ENCODE measurements at regions not wholly inside any gene's neighbourhood (a gene's known extent, or its start where the extent isn't known, plus 50 kb on each side); places are given as distances from the start of the nearest gene placed in this dataset.

DNA sequence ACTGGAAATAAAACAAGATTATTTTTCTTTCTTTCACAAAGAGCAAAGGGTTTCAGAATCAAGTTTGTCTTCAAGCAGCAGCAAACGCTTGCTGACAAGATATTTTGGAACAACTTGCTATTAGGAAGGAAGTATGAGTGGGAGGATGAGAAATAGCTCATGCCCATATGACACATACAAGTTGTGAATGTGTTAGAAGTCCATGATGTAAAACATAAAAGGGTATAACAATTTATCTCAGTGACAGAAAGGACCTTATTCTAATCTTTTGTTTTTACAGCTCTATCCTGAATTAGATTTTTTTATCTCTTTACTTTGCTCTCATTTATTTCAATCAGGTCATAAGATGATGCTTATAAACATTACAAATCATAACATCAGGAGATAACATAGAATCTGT, 516.6 kb upstream of the MEF2C start:
- TF ChIP-seq, protein P1, sequence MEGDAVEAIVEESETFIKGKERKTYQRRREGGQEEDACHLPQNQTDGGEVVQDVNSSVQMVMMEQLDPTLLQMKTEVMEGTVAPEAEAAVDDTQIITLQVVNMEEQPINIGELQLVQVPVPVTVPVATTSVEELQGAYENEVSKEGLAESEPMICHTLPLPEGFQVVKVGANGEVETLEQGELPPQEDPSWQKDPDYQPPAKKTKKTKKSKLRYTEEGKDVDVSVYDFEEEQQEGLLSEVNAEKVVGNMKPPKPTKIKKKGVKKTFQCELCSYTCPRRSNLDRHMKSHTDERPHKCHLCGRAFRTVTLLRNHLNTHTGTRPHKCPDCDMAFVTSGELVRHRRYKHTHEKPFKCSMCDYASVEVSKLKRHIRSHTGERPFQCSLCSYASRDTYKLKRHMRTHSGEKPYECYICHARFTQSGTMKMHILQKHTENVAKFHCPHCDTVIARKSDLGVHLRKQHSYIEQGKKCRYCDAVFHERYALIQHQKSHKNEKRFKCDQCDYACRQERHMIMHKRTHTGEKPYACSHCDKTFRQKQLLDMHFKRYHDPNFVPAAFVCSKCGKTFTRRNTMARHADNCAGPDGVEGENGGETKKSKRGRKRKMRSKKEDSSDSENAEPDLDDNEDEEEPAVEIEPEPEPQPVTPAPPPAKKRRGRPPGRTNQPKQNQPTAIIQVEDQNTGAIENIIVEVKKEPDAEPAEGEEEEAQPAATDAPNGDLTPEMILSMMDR (IDR thresholded peaks at IDR 0.05) = no peak
- TF ChIP-seq POLR2AphosphoS5 (IDR thresholded peaks at IDR 0.05) (no peak), POLR2A (IDR thresholded peaks at IDR 0.05; ENCODE audit: low read depth) (no peak)

All from esophagus muscularis mucosa (tissue), 3 donors.